K562 (cell line): ENCODE measurements at regions not wholly inside any gene's neighbourhood (a gene's known extent, or its start where the extent isn't known, plus 50 kb on each side); places are given as distances from the start of the nearest gene placed in this dataset.

Experiments
- ATAC-seq: fragments of 200-7000 bp; cut with Tn5 transposase; 3 replicates; pipeline ENCODE4 v1.9.1; 2020; ENCODE audit warnings: moderate library complexity
- BruUV-seq: library from RNA; stranded (reverse); fragments of 400-500 nt; replicated peaks from 2 replicates; lab custom pipeline; 2021; lab: Mats Ljungman, UMichigan
- CTCF ChIA-PET: fragments of 300-600 bp; formaldehyde crosslinking; extraction: SDS; loops from one replicate; lab custom pipeline; 2021; ENCODE audit warnings: low intra/inter-chr PET ratio; lab: Yijun Ruan, JAX
- POLR2A ChIA-PET: fragments of 300-600, 350-650 bp; sonication (Branson Sonifier 250); formaldehyde crosslinking; extraction: SDS; loops from one replicate; lab custom pipeline; 2021; ENCODE audit warnings: antibody characterized with exemption, inconsistent platforms; lab: Yijun Ruan, JAX
- DNase-seq, 4 experiments: peaks; one replicate each; pipeline versions ENCODE4 v3.0.0 to v3.0.0-alpha.2; 2011 to 2018; ENCODE audit warnings: low spot score in 3 of 4, mixed read lengths in 3 of 4; ENCODE audit errors: extremely low read depth in 1 of 4
- FAIRE-seq: peaks from 2 replicates; lab custom pipeline; 2011; peaks lifted over from hg19 to GRCh38; lab: Jason Lieb, UNC
- H2AFZ ChIP-seq: 2 replicates; pipeline ENCODE4 v1.6.0; 2011; ENCODE audit warnings: low read depth, low read length, control low read depth, inconsistent platforms
- H3K27ac ChIP-seq: fragments of 200-600 bp; 3 replicates; pipeline ENCODE4 v1.8.0; 2011; ENCODE audit warnings: low read depth, mild to moderate bottlenecking, control low read depth, inconsistent platforms, low read length, moderate library complexity, mixed read lengths; ENCODE audit errors: extremely low read depth
- H3K27me3 ChIP-seq, 2 experiments: fragments of 300-600 bp in 1 of 2; 2 replicates in 1 of 2; 3 replicates in 1 of 2; pipeline versions ENCODE4 v1.6.0 to v1.8.0; 2011; ENCODE audit warnings: inconsistent platforms in 2 of 2, low read length in 2 of 2, mild to moderate bottlenecking in 1 of 2, mixed read lengths in 1 of 2, moderate library complexity in 1 of 2; ENCODE audit not compliant: control insufficient read depth in 2 of 2, insufficient read depth in 2 of 2
- H3K36me3 ChIP-seq: fragments of 300-600 bp; 3 replicates; pipeline ENCODE4 v1.8.0; 2011; ENCODE audit warnings: mild to moderate bottlenecking, low read length, inconsistent platforms; ENCODE audit not compliant: control insufficient read depth, insufficient read depth
- H3K4me1 ChIP-seq, 2 experiments: fragments of 200-600 bp in 1 of 2; replicated peaks in 1 of 2; 2 replicates in 1 of 2; 3 replicates in 1 of 2; pipeline versions ENCODE4 v1.5.1 to v1.8.0; 2011; ENCODE audit warnings: inconsistent platforms in 2 of 2, low read length in 2 of 2, mild to moderate bottlenecking in 1 of 2, mixed read lengths in 1 of 2, moderate library complexity in 1 of 2; ENCODE audit not compliant: control insufficient read depth in 2 of 2, insufficient read depth in 2 of 2
- H3K4me2 ChIP-seq: 2 replicates; pipeline ENCODE4 v1.6.1; 2011; ENCODE audit warnings: low read length, control low read depth, inconsistent platforms, mixed read lengths; ENCODE audit not compliant: insufficient read depth
- H3K4me3 ChIP-seq: fragments of 200-600 bp; sonication (generic), shearing (Covaris generic); 2 replicates; pipeline ENCODE4 v1.5.1; 2016; ENCODE audit warnings: control low read depth, inconsistent platforms
- H3K79me2 ChIP-seq: fragments of 200-600 bp; 3 replicates; pipeline ENCODE4 v1.8.0; 2011; ENCODE audit warnings: low read length, inconsistent platforms; ENCODE audit not compliant: control insufficient read depth, insufficient read depth
- H3K9ac ChIP-seq, 2 experiments: 2 replicates each; pipeline versions ENCODE4 v1.6.0 to v1.6.1; 2011; ENCODE audit warnings: low read depth in 2 of 2, low read length in 2 of 2, control low read depth in 1 of 2, inconsistent platforms in 1 of 2, mild to moderate bottlenecking in 1 of 2, mixed read lengths in 1 of 2; ENCODE audit not compliant: insufficient read depth in 1 of 2
- H3K9me1 ChIP-seq: one replicate; pipeline ENCODE4 v1.6.0; 2011; ENCODE audit warnings: inconsistent platforms, mild to moderate bottlenecking, low read length, moderate library complexity; ENCODE audit not compliant: control insufficient read depth, insufficient read depth
- H3K9me3 ChIP-seq: replicated peaks from 2 replicates; pipeline ENCODE4 v1.5.1; 2011; ENCODE audit warnings: low read depth, low read length, inconsistent platforms; ENCODE audit not compliant: control insufficient read depth, insufficient read depth
- H4K20me1 ChIP-seq: replicated peaks from 2 replicates; pipeline ENCODE4 v1.6.1; 2011; ENCODE audit warnings: low read length, inconsistent platforms, mixed read lengths; ENCODE audit not compliant: control insufficient read depth, insufficient read depth
- CREBBP ChIP-seq: IDR thresholded peaks from one replicate; pipeline ENCODE4 v1.6.1; 2012; ENCODE audit warnings: low read depth, mild to moderate bottlenecking, control low read depth, inconsistent platforms, low read length
- ESRRA ChIP-seq: fragments of 450-650 bp; IDR thresholded peaks from 2 replicates; pipeline ENCODE4 v1.6.1; 2014; ENCODE audit warnings: low read depth, mild to moderate bottlenecking, moderate library complexity, borderline replicate concordance
- ETV5 ChIP-seq: sonication (generic); formaldehyde crosslinking; IDR thresholded peaks from 2 replicates; pipeline ENCODE4 v1.4.0; 2020; ENCODE audit warnings: low read depth, mild to moderate bottlenecking, missing genetic modification reagents
- FUS ChIP-seq: fragments of 200-400 bp; formaldehyde crosslinking; optimal IDR thresholded peaks from 2 replicates; pipeline ENCODE3; 2017; ENCODE audit warnings: low read depth, low read length
- HDAC3 ChIP-seq: fragments of 450-650 bp; IDR thresholded peaks from 2 replicates; pipeline ENCODE4 v1.6.1; 2018; ENCODE audit warnings: borderline replicate concordance, mild to moderate bottlenecking, moderate library complexity; ENCODE audit not compliant: partially characterized antibody
- HDAC6 ChIP-seq: IDR thresholded peaks from 2 replicates; pipeline ENCODE4 v1.6.1; 2012; ENCODE audit warnings: low read depth, mild to moderate bottlenecking, control low read depth, inconsistent platforms, low read length, moderate library complexity
- NCOA6 ChIP-seq: fragments of 450-650 bp; IDR thresholded peaks from 2 replicates; pipeline ENCODE4 v1.6.1; 2017; ENCODE audit warnings: mild to moderate bottlenecking
- SIX5 ChIP-seq, 2 experiments: IDR thresholded peaks; 2 replicates each; pipeline ENCODE4 v1.6.1; 2011; ENCODE audit warnings: low read length in 2 of 2, borderline replicate concordance in 1 of 2, low read depth in 1 of 2, mild to moderate bottlenecking in 1 of 2, moderate library complexity in 1 of 2; ENCODE audit not compliant: insufficient read depth in 1 of 2
- TBP ChIP-seq: optimal IDR thresholded peaks from 2 replicates; pipeline ENCODE3; 2011; ENCODE audit warnings: low read depth, low read length, improper control_type of control experiment
- TCF7L2 ChIP-seq: fragments of 150-350 bp; IDR thresholded peaks from 2 replicates; pipeline ENCODE4 v1.6.1; 2016; ENCODE audit warnings: low read depth, mild to moderate bottlenecking, low read length, moderate library complexity
- TFE3 ChIP-seq: fragments of 450-650 bp; formaldehyde crosslinking; IDR thresholded peaks from 2 replicates; pipeline ENCODE4 v1.4.0; 2020; ENCODE audit warnings: mild to moderate bottlenecking, mixed read lengths
- THRB ChIP-seq: fragments of 450-650 bp; formaldehyde crosslinking; conservative IDR thresholded peaks from 2 replicates; pipeline ENCODE4 v1.4.0; 2022; ENCODE audit warnings: mild to moderate bottlenecking, missing genetic modification characterization
- XRCC4 ChIP-seq: IDR thresholded peaks from one replicate; pipeline ENCODE4 v1.6.1; 2011; ENCODE audit not compliant: insufficient read depth, insufficient read length; ENCODE audit errors: extremely low read depth
- ZNF146 ChIP-seq: IDR thresholded peaks from one replicate; pipeline ENCODE4 v1.6.1; 2018; ENCODE audit warnings: missing compliant biosample characterization; ENCODE audit not compliant: unreplicated experiment
- ZNF518B ChIP-seq: fragments of 250-450 bp; sonication (Bioruptor Pico); IDR thresholded peaks from 2 replicates; pipeline ENCODE4 v1.5.0; 2021; ENCODE audit warnings: mild to moderate bottlenecking, moderate library complexity
- ZNF785 ChIP-seq: fragments of 250-450 bp; sonication (Bioruptor Pico); IDR thresholded peaks from 2 replicates; pipeline ENCODE4 v1.4.0; 2020; ENCODE audit warnings: mild to moderate bottlenecking
- WGBS: fragments of 100-300 bp; shearing (Covaris generic); methylation state at CpG from one replicate; pipeline ENCODE4 v1.1.6; 2016; ENCODE audit warnings: low coverage, mixed read lengths; ENCODE audit not compliant: insufficient coverage; ENCODE audit errors: missing lambda C conversion rate; 5-methylcytosine and 5-hydroxymethylcytosine counted together
- in situ Hi-C: fragments of 300-500 bp; cut with MboI; formaldehyde crosslinking; loops from 4 replicates; pipeline ENCODE4 v1.15.0; 2018; ENCODE audit warnings: inconsistent platforms, mixed read lengths
- intact Hi-C: fragments of 100-400 bp; cut with micrococcal nuclease; formaldehyde crosslinking; loops from 2 replicates; pipeline ENCODE4 v1.14.2; 2022

GRCh38 chr2:12106440-12107080 is 360.1 kb downstream of the LPIN1 start:
- no peaks in the 10 kb centered on the region for H3K36me3 ChIP-seq
- H3K27me3 ChIP-seq, result no peaks in the 10 kb centered on the region
- POLR2A ChIA-PET, result interaction anchor here (0.6 to 1.1 kb wide), 6 partner anchors 9 to 587 kb away, joined by 3 to 4 read pairs (median 4); no protein-coding TSS in a partner anchor
- no peak overlapping the region for H3K4me3 ChIP-seq
- FAIRE-seq, result peak; percentile 100
- BruUV-seq, result no TSS peak
- 0 out of 3 replicates have a peak overlapping the region, but pooled peaks have one; percentile 7 for H3K27ac ChIP-seq
- no peaks in the 10 kb centered on the region for H4K20me1 ChIP-seq
- CTCF ChIA-PET, result no interaction called here
- peak overlapping the region; percentile 65 for H2AFZ ChIP-seq
- intact Hi-C loops (no loop called here), in situ Hi-C loops (no loop called here)
- H3K4me2 ChIP-seq, result peak overlapping the region; percentile 44
- peak overlapping the region in 1 of 2 experiments; percentile 19; a peak in 2 of 4 replicates for H3K9ac ChIP-seq
- H3K4me1 ChIP-seq, result peaks cover 19 to 34% of the 10 kb centered on the region in 2 experiments
- no peaks in the 10 kb centered on the region for H3K79me2 ChIP-seq
- ATAC-seq, result peak; percentile 98
- DNase-seq, result peak; percentile 65 to 97 (median 80)
- H3K9me3 ChIP-seq, result no peaks in the 10 kb centered on the region
- WGBS, result 2% methylated on average over 11 of the region's 11 CpGs
- no peaks in the 10 kb centered on the region for H3K9me1 ChIP-seq
- TF ChIP-seq ESRRA, result no peak; the same call in 1 of the 2 replicates
- no peak for TF ChIP-seq TCF7L2
- TF ChIP-seq HDAC3, result peak; percentile 68
- no peak for TF ChIP-seq TFE3 (CRISPR knock-in tag)
- TF ChIP-seq XRCC4, result no peak
- no peak for TF ChIP-seq HDAC6
- TF ChIP-seq FUS, result no peak
- TF ChIP-seq THRB, result no peak
- no peak for TF ChIP-seq ZNF785 (CRISPR knock-in tag)
- TF ChIP-seq NCOA6, result no peak
- no peak for TF ChIP-seq ZNF146 (CRISPR knock-in tag)
- TF ChIP-seq ETV5 (CRISPR knock-in tag), result no peak
- no peak for TF ChIP-seq SIX5 (IDR thresholded peaks at IDR 0.05; ENCODE audit: borderline replicate concordance in 1 of 2, insufficient read depth in 1 of 2, low read depth in 1 of 2, low read length in 2 of 2)
- no peak for TF ChIP-seq CREBBP
- peak; percentile 94 for TF ChIP-seq TBP
- TF ChIP-seq ZNF518B (CRISPR knock-in tag), result no peak
